IMR-90 (cell line): ENCODE measurements at regions not wholly inside any gene's neighbourhood (a gene's known extent, or its start where the extent isn't known, plus 50 kb on each side); places are given as distances from the start of the nearest gene placed in this dataset.

Experiments used
- ATAC-seq: fragments of 200-7000 bp; cut with Tn5 transposase; 2 replicates; pipeline ENCODE4 v1.9.1; 2020; ENCODE audit warnings: low read depth, mild to moderate bottlenecking, moderate library complexity
- BruUV-seq: library from RNA; stranded (reverse); fragments of 400-500 nt; replicated peaks from 2 replicates; lab custom pipeline; 2021; lab: Mats Ljungman, UMichigan
- CTCF ChIA-PET: fragments of 300-600 bp; formaldehyde crosslinking; extraction: SDS; loops from one replicate; lab custom pipeline; 2021; ENCODE audit warnings: antibody characterized with exemption; lab: Yijun Ruan, JAX
- POLR2A ChIA-PET: fragments of 300-600 bp; sonication (Branson Sonifier 250); formaldehyde crosslinking; loops from one replicate; lab custom pipeline; 2022; ENCODE audit warnings: antibody characterized with exemption; ENCODE audit not compliant: unreplicated experiment; lab: Charles Lee
- DNase-seq: peaks from one replicate; pipeline ENCODE4 v3.0.0; 2013
- H2AFZ ChIP-seq: replicated peaks from 2 replicates; pipeline ENCODE3; 2013; ENCODE audit warnings: low read length, mild to moderate bottlenecking; ENCODE audit not compliant: poor library complexity
- H2AK5ac ChIP-seq: 2 replicates; pipeline ENCODE4 v1.6.1; 2013; ENCODE audit warnings: low read depth, low read length, inconsistent platforms
- H2AK9ac ChIP-seq: replicated peaks from 2 replicates; pipeline ENCODE3; 2013; ENCODE audit warnings: mild to moderate bottlenecking, low read depth, low read length, moderate library complexity; ENCODE audit not compliant: poor library complexity
- H2BK120ac ChIP-seq: 2 replicates; pipeline ENCODE4 v1.6.1; 2013; ENCODE audit warnings: low read depth, low read length, inconsistent platforms
- H2BK15ac ChIP-seq: 3 replicates; pipeline ENCODE4 v1.6.1; 2013; ENCODE audit warnings: low read depth, low read length, inconsistent platforms
- H2BK20ac ChIP-seq: 2 replicates; pipeline ENCODE4 v1.6.1; 2013; ENCODE audit warnings: low read depth, mild to moderate bottlenecking, inconsistent platforms, low read length, moderate library complexity
- H2BK5ac ChIP-seq: 2 replicates; pipeline ENCODE4 v1.6.1; 2013; ENCODE audit warnings: mild to moderate bottlenecking, low read depth, low read length, inconsistent platforms; ENCODE audit not compliant: poor library complexity, severe bottlenecking
- H3K14ac ChIP-seq: replicated peaks from 2 replicates; pipeline ENCODE4 v1.6.1; 2013; ENCODE audit warnings: low read depth, low read length, inconsistent platforms
- H3K18ac ChIP-seq: 2 replicates; pipeline ENCODE4 v1.6.1; 2013; ENCODE audit warnings: low read depth, low read length, control low read depth
- H3K23ac ChIP-seq: 2 replicates; pipeline ENCODE4 v1.6.1; 2013; ENCODE audit warnings: low read depth, low read length, inconsistent platforms
- H3K27ac ChIP-seq: 2 replicates; pipeline ENCODE4 v1.5.1; 2013; ENCODE audit warnings: mild to moderate bottlenecking, control low read depth, low read length; ENCODE audit not compliant: insufficient read depth
- H3K27me3 ChIP-seq: 2 replicates; pipeline ENCODE4 v1.6.1; 2013; ENCODE audit warnings: low read length; ENCODE audit not compliant: control insufficient read depth, insufficient read depth
- H3K36me3 ChIP-seq: 2 replicates; pipeline ENCODE4 v1.6.1; 2013; ENCODE audit warnings: low read length, mixed read lengths; ENCODE audit not compliant: control insufficient read depth, insufficient read depth
- H3K4ac ChIP-seq: 2 replicates; pipeline ENCODE4 v1.6.1; 2013; ENCODE audit warnings: low read depth, low read length, inconsistent platforms
- H3K4me1 ChIP-seq: 2 replicates; pipeline ENCODE4 v1.6.1; 2013; ENCODE audit warnings: low read length, mixed read lengths; ENCODE audit not compliant: control insufficient read depth, insufficient read depth
- H3K4me2 ChIP-seq: 2 replicates; pipeline ENCODE4 v1.6.1; 2013; ENCODE audit warnings: low read depth, mild to moderate bottlenecking, control low read depth, low read length, moderate library complexity
- H3K4me3 ChIP-seq: 2 replicates; pipeline ENCODE4 v1.5.1; 2013; ENCODE audit warnings: low read depth, mild to moderate bottlenecking, control low read depth, low read length, moderate library complexity; ENCODE audit not compliant: insufficient read depth
- H3K56ac ChIP-seq: 2 replicates; pipeline ENCODE4 v1.6.1; 2013; ENCODE audit warnings: low read length, inconsistent platforms; ENCODE audit not compliant: insufficient read depth; ENCODE audit errors: extremely low read depth
- H3K79me1 ChIP-seq, 2 experiments: 2 replicates each; pipeline ENCODE4 v1.6.1; 2013; ENCODE audit warnings: low read length in 2 of 2, inconsistent platforms in 1 of 2, low read depth in 1 of 2
- H3K9ac ChIP-seq: 2 replicates; pipeline ENCODE4 v1.6.1; 2013; ENCODE audit warnings: low read depth, low read length, control low read depth
- H3K9me1 ChIP-seq: 2 replicates; pipeline ENCODE4 v1.6.1; 2013; ENCODE audit warnings: low read length, inconsistent platforms; ENCODE audit not compliant: insufficient read depth
- H3K9me3 ChIP-seq: 2 replicates; pipeline ENCODE4 v1.6.1; 2013; ENCODE audit warnings: low read length; ENCODE audit not compliant: control insufficient read depth, insufficient read depth
- H4K20me1 ChIP-seq: 2 replicates; pipeline ENCODE4 v1.6.1; 2013; ENCODE audit warnings: low read length, inconsistent platforms; ENCODE audit not compliant: insufficient read depth
- H4K5ac ChIP-seq: 2 replicates; pipeline ENCODE4 v1.6.1; 2013; ENCODE audit warnings: mild to moderate bottlenecking, low read depth, low read length, control low read depth
- H4K8ac ChIP-seq, 2 experiments: 2 replicates each; pipeline ENCODE4 v1.6.1; 2013; ENCODE audit warnings: low read depth in 2 of 2, low read length in 2 of 2, control low read depth in 1 of 2, inconsistent platforms in 1 of 2
- H4K91ac ChIP-seq: 2 replicates; pipeline ENCODE4 v1.6.1; 2013; ENCODE audit warnings: low read depth, low read length, inconsistent platforms; ENCODE audit not compliant: insufficient read depth
- CEBPB ChIP-seq: IDR thresholded peaks from 2 replicates; pipeline ENCODE4 v1.6.1; 2012; ENCODE audit warnings: low read depth, low read length, improper control_type of control experiment
- NFE2L2 ChIP-seq: fragments of 150-350 bp; IDR thresholded peaks from 2 replicates; pipeline ENCODE4 v1.6.1; 2016; ENCODE audit warnings: low read depth, mild to moderate bottlenecking, low read length
- POLR2A ChIP-seq: IDR thresholded peaks from 2 replicates; pipeline ENCODE4 v1.6.1; 2012; ENCODE audit warnings: mild to moderate bottlenecking, low read depth, low read length
- WGBS, 2 experiments: methylation state at CpG; one replicate each; pipeline versions ENCODE4 v1.1.5 to v1.1.7; 2013; ENCODE audit warnings: missing lambda C conversion rate in 2 of 2; ENCODE audit not compliant: insufficient read length in 1 of 2; ENCODE audit errors: extremely low coverage in 2 of 2; 5-methylcytosine and 5-hydroxymethylcytosine counted together
- dilution Hi-C: fragments of 300-500 bp; cut with HindIII; formaldehyde crosslinking; loops from one replicate; pipeline ENCODE4 v1.14.3; 2018; ENCODE audit warnings: low sequenced_read_pairs; ENCODE audit not compliant: unreplicated experiment
- in situ Hi-C: fragments of 300-500 bp; cut with MboI; formaldehyde crosslinking; loops from 3 replicates; pipeline ENCODE4 v1.14.3; 2019; ENCODE audit warnings: low sequenced_read_pairs, inconsistent platforms, mixed read lengths
- intact Hi-C: fragments of 100-400 bp; cut with micrococcal nuclease; formaldehyde crosslinking; loops from 2 replicates; pipeline ENCODE4 v1.10.0; 2022

- H3K79me1 ChIP-seq = no peaks in the 10 kb centered on the region
- H3K56ac ChIP-seq = no peak overlapping the region
- intact Hi-C loops = no loop called here
- no peaks in the 10 kb centered on the region for H3K27me3 ChIP-seq
- no peak overlapping the region for H3K4ac ChIP-seq
- no peaks in the 10 kb centered on the region for H3K4me1 ChIP-seq
- H2BK5ac ChIP-seq = no peak overlapping the region
- no peak overlapping the region for H4K5ac ChIP-seq
- H4K8ac ChIP-seq = no peak overlapping the region
- no peaks in the 10 kb centered on the region for H3K9me1 ChIP-seq
- no TSS peak for BruUV-seq
- no peak overlapping the region for H3K27ac ChIP-seq
- POLR2A ChIA-PET = no interaction called here
- H2AK5ac ChIP-seq = no peak overlapping the region
- no peak overlapping the region for H3K4me3 ChIP-seq
- no peaks in the 10 kb centered on the region for H3K36me3 ChIP-seq
- no peak overlapping the region for H3K9ac ChIP-seq
- no peaks in the 10 kb centered on the region for H4K20me1 ChIP-seq
- H2AK9ac ChIP-seq = no peak overlapping the region
- H2BK15ac ChIP-seq = no peak overlapping the region
- DNase-seq = no peak
- no peak overlapping the region for H4K91ac ChIP-seq
- H2AFZ ChIP-seq = no peak overlapping the region
- no CpG with 5 or more reads among the region's 3 CpGs for WGBS, 2 experiments
- H3K18ac ChIP-seq = no peak overlapping the region
- dilution Hi-C loops = no loop called here
- TF ChIP-seq NFE2L2 = no peak
- no peak for TF ChIP-seq POLR2A
- no peak for TF ChIP-seq CEBPB
- H3K4me2 ChIP-seq = no peak overlapping the region
- no peak overlapping the region for H2BK20ac ChIP-seq
- no peak overlapping the region for H3K14ac ChIP-seq
- ATAC-seq = no peak
- in situ Hi-C loops = no loop called here
- peaks cover 3% of the 10 kb centered on the region for H3K9me3 ChIP-seq
- H2BK120ac ChIP-seq = no peak overlapping the region
- H3K23ac ChIP-seq = no peak overlapping the region
- CTCF ChIA-PET = no interaction called here
Observed at GRCh38 chr10:21193196-21193595, 296.1 kb upstream of the NEBL start.
